NCI-H1930 (cell line): ENCODE measurements at regions not wholly inside any gene's neighbourhood (a gene's known extent, or its start where the extent isn't known, plus 50 kb on each side); places are given as distances from the start of the nearest gene placed in this dataset.

Experiments
- DNase-seq, 2 experiments: peaks; one replicate each; lab custom pipeline; 2025; lab: John Stamatoyannopoulos, UW

DNA sequence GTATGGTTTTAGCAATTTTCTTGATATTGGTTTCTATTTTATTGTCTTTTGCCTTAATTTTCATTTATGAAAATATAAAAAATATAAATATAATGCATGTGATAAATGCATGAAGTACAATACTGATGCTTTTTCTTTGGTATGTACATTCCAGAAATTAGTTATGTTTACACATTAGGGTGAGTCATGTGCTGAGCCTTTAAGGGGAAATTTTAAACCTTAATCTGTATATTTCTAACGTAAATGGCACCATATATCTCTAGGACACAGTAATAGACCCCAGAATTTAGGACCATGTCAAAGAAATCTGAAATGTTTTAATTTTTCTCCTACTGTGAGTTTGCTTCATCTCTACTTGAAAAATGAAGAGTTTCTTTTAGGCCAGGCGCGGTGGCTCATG lies 117.8 kb upstream of the SPRY1 start:
- DNase-seq, result no peak

DNA sequence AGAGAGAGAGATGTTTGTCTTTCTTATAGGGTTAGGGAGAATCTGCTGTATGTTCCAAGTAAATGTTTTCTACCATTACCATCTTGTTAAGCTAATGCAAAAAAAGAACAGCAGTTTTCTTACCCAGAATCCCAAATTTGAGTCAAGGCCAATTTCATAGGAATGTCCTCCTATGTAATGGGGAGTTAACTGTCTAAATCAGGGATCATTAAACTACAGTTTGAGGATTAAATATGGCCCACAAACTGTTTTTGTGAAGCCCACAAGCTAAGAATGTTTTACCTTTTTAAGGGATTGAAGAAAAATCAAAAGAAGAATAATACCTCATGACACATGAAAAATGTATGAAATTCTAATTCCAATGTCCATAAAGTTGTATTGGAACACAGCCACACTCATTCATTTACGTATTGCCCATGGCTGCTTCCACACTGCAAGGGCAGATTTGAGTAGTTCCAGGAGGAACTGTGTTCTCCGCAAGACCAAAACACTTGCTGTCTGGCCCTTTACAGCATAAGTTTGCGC lies 113.2 kb upstream of the SPRY1 start:
- no peak for DNase-seq

DNA sequence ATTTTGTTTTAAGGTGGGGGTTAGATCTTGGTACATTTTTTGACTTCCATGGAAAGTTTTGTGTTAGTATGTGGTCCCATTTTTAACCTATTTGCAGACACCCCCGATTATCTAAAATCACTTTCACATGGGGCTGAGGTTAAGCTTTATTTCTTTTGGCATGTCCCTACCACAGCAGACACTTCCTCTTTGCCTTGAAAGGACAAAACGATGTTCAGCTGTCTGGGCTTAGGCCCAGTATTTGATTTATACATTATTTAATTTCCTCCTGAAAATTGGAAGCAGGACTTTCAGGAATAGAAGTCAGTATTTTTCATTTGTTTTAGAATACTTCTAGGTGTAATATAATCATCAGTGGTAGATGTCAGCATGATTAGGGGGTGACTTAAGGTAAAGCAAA lies 112.4 kb upstream of the SPRY1 start:
- no peak for DNase-seq

DNA sequence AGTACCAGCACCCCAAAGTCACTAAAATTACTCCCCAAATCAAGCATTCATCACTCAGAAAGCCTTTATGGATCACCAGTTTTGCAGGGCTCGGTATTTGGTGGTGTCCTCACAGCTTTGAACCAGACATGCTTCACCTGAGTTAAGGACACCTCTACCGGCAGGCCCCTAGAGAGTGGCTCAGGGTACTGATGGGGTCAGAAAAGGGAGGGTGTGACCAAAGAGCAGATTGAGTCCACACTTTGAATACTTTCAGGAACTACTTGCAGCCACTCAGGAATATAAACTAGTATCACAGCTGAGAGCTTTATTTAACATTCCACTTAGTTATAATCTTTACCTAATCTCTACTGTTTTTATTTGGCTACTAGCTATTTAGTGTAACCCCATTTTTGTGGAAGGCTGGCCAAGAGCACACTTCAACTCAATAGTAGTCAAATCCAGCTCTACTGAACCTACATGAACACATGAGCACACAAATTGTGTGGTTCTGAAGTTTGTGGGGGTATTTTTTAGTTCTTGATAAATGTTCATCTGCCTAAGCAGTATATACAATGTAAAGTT lies 109.6 kb upstream of the SPRY1 start:
- no peak for DNase-seq

DNA sequence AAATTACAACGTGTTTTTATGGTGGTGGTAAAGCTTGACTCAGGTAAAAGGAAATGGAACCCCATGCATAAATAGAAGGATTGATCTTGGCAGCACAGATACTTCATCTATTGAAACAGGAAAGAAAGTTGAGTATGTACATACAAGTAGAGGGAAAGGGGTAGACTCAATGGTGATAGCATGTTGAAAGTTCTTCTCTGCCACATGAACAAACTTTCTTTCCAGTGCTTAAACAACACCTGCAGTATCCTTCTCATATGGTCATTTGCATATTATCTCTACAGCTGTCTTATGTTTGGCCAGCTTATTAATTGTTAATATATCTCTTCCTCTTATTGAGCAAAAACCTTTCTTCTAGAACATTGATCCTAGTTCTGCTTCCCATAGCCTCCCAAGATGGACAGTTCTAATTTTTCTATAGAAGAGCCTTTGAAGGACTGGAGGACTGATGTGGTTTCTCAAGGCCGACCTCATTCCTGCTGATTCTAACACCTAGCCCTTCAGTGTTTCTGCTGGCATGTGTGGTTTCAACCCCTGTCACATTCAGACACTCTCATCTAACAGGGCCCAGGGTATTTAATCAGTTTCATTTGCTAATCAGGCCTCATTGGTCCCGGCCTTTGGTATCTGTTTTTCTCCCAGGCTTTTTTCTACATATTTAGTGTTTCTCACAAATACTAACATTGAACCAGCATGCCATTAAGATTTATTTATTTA lies 108.1 kb upstream of the SPRY1 start:
- no peak for DNase-seq

DNA sequence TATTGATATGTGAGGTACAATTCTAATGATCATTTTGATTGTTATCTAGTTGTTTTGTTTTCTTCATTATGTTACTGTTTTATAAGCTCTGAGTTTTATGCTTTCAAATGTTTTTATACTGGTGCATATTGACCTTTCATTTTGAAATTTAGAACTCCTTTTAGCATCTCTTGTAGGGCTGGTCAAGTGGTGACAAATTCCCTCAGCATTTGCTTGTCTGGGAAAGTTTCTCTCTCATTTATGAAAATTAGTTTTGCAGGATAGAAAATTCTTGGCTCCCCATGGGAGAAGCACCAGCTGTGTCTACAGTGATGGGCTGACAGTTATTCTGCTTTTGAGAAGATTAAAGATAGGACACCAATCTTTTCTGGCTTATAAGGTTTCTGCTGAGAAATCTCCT lies 105.3 kb upstream of the SPRY1 start:
- DNase-seq, result no peak

DNA sequence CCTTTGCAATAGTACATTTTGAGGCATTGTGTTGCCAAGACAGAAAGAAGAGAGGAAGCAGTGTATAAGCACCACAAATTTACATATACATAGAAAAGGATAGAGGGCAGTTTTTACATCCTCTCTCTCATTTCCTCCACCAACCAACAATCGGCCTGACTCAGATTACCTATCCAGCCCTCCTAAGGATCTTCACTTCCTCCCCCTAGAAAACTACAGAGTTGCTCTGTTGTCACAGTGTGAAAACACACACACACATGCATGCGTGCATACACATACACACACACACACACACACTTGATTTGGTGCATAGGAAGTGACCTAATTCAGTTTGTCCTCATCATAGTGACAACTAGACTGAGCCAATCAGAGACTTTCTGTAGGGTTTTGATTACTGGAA lies 98.8 kb upstream of the SPRY1 start:
- DNase-seq, result no peak

DNA sequence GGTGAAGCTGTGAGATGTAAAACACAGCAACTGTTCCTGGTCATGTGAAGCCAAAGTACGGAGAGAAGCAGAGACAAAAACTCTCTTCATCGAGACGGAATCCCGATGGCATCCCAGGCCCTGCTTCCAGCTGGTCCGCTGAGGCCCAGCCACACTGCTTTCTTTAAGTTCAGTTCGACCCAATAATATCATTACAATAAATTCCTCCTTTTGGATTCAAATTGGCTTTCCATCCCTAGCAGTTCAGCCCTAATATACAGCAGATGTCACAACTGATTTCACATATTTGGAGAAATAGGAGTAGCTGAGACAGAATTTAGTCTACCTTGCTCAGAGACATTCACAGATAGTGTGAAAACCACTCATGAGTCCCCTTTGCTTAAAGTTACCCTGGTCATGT lies 98.3 kb upstream of the SPRY1 start:
- no peak for DNase-seq

DNA sequence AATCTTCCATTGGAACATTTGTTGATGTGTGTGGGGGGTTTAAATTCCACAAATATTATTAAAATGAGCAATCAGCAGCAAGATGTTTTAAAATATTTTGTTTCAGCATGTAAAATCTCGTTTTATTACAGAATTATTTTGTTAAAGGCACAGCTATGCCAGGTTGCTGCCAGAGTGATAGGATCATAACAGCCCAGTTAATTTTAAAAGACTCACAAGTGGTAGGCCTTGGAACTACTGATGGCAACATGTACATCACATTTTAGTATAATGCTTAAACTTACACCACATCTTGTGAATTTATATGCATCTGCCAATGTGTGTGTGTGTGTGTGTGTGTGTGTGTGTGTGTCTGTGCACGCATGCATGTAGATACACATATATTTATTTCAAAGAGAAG lies 97.8 kb upstream of the SPRY1 start:
- no peak for DNase-seq

DNA sequence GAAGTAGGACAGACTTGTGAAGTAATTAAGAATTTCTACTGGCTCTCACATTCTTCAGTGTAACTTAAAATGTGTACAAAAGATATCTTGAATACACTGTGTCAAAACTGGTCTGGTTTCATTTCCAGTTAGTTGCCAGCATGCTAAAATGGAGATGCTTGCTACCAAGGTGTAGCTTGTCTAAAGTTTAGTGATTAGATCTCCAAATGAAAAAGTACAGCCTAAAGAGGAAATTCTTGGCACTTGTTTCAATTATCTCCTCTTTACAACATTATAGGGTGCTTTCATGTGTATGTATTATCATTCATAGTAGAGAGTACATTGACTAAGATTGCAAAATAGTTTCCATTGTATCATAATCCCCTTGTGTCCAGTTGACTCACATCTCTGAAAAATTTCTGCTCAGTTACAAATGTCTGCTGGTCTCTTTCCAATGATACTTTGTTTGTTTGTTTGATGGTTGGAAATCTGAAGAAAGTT lies 97.3 kb upstream of the SPRY1 start:
- no peak for DNase-seq

DNA sequence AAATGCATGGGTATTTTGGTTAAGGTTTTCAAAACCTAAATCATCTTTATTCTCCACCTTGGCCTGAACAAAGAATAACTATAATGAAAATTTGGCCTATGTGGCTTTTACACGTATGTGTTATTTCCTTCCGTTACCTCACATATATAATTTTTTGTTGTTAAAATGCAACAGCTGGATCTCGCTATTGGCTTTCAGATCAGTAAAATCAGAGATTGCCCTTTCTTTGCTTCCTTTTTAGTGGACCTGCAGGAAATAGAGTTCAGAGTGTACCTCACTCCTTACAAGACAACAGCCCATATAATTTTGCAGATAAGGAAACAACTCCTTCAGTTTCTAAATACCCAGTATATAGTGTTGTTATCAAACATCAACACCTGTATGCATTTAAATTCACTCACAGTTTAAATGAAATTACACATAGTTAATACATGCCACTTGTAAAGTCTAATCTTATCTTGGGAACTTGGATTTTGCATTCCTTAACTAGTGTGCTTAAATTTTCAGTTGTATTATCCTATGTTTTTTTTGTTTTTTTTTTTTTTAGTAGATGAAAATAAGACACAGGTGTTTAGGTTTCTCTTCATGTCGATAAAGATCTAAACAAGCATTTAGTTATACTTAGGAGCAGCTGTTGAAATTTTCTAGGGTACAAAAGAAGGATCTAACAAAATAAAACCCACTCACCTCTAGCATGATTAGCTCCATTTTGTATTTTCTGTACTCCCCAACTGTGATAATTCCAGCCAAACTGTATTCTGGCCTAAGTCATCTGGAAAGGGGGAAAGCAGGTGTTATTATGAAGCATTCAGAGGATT lies 96.2 kb upstream of the SPRY1 start:
- DNase-seq, result no peak

DNA sequence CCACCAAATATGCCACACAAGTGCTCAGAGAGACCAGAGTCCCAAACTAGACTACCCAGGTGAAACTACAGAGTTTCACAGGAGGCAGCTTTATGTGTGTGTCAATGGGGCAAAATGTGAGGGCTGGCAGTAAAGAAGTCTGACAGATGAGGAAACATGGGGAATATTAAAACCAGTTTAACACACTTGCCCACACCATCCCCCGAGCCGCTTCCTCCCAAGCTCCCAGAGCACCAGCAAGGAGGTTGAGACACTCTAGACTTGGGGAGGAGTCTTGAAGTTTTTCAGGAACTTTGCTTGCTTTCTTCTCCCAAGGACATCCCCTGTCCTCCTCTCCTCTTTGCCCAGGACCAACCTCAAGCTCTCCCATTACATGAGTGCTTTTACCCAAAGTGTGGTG lies 94.7 kb upstream of the SPRY1 start:
- DNase-seq, result no peak

DNA sequence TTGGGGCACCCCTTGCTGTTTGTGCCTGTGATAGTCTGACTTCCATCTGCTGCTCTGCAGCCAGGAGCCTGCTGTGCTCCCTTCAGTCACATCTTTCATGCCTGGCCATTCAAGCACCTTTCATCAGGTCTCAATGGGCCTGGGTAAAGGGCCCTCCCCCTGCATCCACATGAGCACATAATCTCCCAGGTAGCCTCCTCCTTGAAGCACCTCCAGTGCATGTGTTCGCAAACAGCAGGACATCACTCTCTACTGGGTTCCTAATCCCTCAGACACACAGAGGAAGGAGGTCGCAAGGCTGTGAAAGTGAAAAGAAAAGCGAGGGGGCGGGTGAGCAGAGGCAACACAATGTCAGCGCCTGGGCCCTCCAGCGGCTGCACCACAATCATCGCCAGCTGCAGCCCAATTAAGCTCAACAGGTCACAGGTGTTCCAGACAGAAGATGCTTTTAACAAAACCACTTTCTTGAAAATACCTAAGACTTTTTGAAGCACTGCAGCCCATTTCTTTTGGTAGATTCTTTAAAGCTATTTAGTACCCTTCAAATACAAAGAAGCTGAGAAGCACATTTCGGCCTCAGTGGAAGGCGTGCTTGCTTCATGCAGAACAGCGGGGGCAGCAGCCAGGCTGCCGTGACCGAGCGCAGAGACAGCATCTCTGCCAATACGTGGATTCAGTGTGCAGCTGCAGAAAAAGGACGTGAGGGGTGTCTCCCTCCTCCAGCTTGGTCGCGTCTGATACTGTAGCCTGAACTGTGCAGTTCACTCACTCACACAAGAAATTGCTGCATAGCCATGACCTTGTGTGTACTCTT lies 92.2 kb upstream of the SPRY1 start:
- DNase-seq, result peak; percentile 36 to 59

DNA sequence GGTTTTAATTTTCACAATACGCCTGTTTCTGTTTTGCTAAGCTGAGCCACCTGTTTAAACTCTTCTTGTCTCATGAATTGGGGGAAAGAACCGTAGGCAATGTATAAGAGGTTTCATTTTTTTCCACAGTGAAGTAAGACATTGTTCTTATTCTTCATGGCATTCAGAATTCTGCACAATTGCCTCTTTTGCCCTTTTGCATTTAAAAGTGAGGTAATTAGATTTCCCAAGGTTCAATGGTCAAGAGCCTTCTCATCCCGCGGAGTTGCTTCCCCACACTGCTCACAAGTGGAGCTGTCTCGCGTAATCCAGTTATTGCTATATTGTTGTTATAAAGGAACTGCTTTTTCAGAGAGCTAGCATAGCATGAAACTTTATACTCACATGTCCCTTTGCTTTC lies 90.9 kb upstream of the SPRY1 start:
- no peak for DNase-seq

DNA sequence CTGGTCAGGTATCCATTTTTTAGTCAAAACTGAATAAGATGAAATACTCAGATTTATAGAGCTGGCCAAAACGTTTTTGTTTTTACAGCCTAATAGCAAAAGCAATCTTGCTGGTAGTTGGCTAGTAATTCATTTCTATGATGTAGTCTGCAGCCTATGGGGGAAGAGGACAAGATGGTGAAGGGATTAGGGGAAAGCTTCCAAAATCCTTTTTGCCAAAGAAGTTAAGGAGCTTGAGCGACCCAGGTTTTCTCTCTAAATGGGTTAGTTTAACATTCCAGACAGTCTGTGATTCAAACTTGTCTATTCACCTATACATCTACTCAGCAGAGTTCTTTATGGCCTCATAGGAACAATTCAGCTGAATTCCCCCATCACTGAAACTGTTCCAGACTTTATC lies 89.8 kb upstream of the SPRY1 start:
- no peak for DNase-seq

DNA sequence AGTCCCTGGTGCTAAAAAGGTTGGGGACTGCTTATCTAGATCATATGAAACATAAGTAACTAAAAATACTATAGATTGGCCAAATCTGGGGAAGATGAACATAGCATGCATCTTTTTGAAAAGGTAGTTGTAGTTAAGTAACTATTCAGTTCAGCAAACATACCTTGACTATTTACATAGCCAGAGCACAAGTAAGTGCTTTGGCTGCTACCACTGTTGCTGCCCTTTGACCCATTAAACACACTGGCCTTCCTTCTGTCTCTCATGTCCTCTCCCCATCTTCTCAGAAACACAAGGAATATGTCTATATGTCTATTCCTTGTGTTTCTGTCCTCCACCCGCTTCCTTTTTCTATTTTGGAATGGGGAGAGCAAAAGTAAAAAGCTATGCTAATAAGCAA lies 87.9 kb upstream of the SPRY1 start:
- no peak for DNase-seq

DNA sequence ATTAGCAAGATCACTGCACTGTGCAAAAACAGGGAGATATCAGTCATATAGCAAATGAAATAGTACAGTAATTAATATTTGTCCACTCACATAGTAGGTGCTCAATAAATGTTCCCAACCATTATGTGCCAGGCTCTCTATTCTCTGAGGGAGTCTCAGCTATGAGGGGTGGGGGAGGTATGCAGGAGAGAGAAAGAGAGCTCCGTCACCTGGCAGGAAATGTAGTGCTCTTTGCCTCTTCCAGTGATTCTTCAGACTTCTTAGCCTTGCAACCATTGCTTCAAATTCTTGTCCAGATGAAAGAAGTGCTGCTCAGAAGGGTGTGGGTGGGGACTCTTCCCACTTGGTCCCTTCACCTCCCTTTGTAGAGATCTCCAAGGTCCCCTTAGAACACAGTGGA lies 84.5 kb upstream of the SPRY1 start:
- no peak for DNase-seq

DNA sequence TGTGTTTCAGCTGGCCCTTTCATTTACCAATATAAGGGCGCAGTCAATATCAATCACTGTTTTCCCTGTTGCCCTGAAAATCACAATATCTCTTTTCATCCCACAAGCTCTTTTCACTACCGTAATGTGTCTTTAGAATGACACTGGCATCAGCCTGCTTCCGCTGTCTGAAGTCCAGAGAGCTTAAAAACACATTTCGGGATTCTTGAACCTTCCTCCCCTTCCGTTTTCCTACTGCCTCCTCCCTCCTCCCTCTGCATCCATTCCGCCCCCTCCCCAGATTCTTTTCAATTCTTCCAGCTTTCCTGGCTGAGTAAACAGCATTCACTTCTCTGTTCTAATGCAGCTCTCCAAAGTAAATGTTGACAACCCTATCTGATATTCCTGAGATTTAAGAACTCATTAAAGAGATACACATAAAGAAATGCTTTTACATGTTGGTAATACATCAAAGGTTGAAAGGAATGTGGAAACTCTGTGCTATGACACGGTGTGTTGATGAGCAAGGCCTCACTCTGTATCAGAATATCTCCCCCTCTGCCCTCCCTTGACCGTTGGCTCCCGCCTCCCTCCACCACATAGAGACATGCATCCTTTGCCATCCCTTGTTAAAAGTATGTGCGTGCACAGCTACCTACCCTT lies 83.5 kb upstream of the SPRY1 start:
- no peak for DNase-seq

DNA sequence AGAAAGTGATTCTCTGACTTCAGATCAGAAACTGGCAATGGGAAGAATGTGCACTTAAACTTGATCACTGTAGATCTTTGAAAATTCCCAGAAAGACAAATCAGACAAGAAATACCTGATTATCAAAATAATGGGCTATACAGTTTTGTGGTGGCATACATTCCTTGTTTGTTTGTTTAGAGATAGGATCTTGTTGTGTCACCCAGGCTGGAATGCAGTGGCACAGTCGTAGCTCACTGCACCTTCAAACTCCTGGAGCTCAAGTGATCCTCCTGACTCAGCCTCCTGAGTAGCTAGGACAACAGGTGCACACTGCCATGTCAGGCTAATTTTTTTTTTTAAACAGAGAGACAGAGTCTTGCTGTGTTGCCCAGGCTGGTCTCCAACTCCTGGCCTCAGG lies 81.0 kb upstream of the SPRY1 start:
- DNase-seq, result no peak

DNA sequence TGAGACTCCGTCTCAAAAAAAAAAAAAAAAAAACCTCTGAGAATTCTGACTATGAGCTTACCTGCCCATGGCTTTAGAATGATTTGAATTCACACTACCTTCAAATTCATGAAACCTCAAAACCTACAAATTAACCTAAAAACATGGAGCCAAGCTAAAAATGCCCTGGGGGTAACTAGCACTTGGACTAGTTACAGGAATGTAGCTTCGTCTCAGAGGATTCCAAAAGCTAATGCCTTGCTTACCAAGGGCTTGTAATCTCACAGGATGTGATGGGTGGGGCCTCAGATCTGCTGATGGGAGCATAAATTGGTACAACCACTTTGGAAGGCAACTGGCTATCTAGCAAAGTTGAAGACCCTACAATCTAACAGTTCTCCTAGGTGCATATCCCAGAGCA lies 79.4 kb upstream of the SPRY1 start:
- DNase-seq, result no peak

DNA sequence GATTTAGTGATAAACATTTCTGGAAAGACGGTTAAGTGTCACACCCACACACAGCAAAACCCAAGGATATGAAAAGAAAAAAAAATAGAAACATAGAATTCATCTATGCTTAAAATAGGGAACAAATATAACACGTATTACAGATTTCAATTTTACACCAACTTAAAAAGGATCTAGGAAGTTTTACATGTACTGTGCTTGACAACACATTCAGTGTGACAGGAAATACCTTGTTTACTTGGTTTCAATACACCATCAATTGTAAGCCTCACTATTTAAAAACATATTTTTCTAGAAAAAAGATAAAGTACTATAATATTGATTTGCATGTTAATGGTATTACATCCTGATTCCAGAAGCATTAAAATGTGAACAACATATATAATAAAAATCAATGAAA lies 77.0 kb upstream of the SPRY1 start:
- DNase-seq, result no peak

DNA sequence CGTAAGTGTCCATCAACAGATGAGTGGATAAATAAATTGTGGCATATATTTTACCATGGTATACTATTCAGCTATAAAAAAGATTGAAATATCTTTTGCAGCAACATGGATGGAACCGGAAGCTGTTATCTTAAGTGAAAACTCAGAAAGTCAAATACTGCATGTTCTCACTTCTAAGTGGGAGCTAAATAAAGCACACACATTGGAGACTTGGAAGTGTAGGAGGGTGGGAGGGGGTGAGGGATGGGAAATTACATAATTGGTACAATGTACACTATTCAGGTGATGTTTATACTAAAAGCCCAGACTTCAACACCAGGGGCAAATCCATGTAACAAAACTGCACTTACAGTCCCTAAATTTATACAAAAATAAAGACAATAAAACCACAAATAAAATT lies 72.6 kb upstream of the SPRY1 start:
- DNase-seq, result no peak
